ENCODE measurements at regions not wholly inside any gene's neighbourhood (a gene's known extent, or its start where the extent isn't known, plus 50 kb on each side); places are given as distances from the start of the nearest gene placed in this dataset.

DNA sequence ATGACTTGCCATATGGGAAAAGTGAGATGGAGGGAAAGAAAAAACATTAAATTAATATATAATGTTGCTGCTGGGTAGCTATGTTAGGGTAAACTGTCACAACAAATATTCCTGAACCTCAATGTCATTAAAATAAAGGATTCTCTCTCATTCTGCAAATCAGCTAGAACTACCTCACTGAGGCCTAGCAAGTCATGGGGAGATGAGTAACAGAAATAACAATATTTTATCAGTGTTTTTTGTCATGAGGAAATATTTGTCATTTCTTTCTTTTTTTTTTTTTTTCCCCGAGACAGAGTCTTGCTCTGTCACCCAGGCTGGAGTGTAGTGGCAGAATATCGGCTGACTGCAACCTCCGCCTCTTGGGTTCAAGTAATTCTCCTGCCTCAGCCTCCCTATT lies 1282.3 kb upstream of the NRXN1 start:
- DNase-seq (ENCODE audit: low read depth, low spot score): no peak
- TF ChIP-seq, protein P1, sequence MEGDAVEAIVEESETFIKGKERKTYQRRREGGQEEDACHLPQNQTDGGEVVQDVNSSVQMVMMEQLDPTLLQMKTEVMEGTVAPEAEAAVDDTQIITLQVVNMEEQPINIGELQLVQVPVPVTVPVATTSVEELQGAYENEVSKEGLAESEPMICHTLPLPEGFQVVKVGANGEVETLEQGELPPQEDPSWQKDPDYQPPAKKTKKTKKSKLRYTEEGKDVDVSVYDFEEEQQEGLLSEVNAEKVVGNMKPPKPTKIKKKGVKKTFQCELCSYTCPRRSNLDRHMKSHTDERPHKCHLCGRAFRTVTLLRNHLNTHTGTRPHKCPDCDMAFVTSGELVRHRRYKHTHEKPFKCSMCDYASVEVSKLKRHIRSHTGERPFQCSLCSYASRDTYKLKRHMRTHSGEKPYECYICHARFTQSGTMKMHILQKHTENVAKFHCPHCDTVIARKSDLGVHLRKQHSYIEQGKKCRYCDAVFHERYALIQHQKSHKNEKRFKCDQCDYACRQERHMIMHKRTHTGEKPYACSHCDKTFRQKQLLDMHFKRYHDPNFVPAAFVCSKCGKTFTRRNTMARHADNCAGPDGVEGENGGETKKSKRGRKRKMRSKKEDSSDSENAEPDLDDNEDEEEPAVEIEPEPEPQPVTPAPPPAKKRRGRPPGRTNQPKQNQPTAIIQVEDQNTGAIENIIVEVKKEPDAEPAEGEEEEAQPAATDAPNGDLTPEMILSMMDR (IDR thresholded peaks at IDR 0.05; ENCODE audit: low read depth, low read length): no peak
- in situ Hi-C loops (cut with HindIII; ENCODE audit: low sequenced_read_pairs): no loop called here
- no peak overlapping the region for H3K4me3 ChIP-seq (ENCODE audit: low read depth, low read length)

DNA sequence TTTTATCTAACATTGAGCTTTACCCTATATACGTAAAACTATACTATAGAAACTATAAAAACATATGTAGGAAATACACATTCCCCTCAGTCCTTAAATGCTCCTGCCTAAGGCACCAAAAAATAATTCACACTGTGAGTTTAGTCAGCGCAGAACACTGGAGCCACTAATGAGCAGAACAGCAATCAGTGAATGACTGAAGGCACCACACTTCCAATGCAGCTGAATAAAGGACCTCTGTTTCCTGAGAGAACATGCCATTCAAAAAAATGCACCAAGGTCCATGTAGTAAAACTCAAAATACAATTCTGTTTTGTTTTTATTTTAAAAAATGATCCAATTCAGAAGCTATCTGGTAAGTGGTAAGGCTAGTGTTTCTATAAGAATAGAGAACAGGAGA lies 1280.6 kb upstream of the NRXN1 start:
- no peak for DNase-seq (ENCODE audit: low read depth, low spot score)
- in situ Hi-C loops (cut with HindIII; ENCODE audit: low sequenced_read_pairs): no loop called here
- TF ChIP-seq, protein P1 (IDR thresholded peaks at IDR 0.05; ENCODE audit: low read depth, low read length): no peak
- no peak overlapping the region for H3K4me3 ChIP-seq (ENCODE audit: low read depth, low read length)

DNA sequence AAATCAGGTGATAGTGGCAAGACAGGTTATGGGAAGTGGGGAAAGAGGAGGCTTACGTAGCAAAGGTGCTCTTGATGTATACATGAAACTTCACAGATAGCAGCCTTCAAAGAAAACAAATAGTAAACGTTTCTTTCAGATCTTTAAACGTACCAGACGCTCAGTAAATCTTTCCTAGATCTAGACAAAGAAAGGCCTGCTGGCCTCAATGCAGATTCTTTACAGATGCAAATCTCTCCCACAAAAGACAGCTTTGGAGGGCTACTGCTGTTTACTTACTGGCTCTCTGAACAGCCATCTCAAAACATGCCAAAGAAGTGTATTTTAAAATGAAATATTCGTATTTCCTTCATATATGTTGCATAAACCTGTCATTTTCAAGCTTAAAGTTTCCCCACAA lies 1279.9 kb upstream of the NRXN1 start:
- DNase-seq (ENCODE audit: low read depth, low spot score): no peak
- H3K4me3 ChIP-seq (ENCODE audit: low read depth, low read length): no peak overlapping the region
- in situ Hi-C loops (cut with HindIII; ENCODE audit: low sequenced_read_pairs): no loop called here
- TF ChIP-seq, protein P1 (IDR thresholded peaks at IDR 0.05; ENCODE audit: low read depth, low read length): no peak

DNA sequence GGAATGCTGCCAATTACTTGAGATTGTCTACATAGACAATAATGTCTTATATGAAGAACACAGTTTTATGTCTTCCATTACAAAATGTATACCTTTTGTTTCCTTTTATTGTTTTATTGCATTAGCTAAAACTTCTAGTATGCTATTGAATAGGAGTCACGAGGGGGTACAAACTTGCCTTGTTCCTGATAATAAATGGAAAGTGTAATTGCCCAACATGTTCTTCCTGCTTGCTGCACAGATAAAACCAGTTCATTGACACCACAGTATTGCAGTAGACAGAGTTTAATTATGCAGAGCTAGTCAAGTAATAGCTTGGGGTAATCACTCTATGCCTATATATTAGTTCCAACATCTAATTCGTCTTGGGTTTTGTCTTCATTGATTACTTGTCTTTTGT lies 1276.2 kb upstream of the NRXN1 start:
- in situ Hi-C loops (cut with HindIII; ENCODE audit: low sequenced_read_pairs): no loop called here
- H3K4me3 ChIP-seq (ENCODE audit: low read depth, low read length): no peak overlapping the region
- no peak for DNase-seq (ENCODE audit: low read depth, low spot score)
- TF ChIP-seq, protein P1 (IDR thresholded peaks at IDR 0.05; ENCODE audit: low read depth, low read length): no peak

DNA sequence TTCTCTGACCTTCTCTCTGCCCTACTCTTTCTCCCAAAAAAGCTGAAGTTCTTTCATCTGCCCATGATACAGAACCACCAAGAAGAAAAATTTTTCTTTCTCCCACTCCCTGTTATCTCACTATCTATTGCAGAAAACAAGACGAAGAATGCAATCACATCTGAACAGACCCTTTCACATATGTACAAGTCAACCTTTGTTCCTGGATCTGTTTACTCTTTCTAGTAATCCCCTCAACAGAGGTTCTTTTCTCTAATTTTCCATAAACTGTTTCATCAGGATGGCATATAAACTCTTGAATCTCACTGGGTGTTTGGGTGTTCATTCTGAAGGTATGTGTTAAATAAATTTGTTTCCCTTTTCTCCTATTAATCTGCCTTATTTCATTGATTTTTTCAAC lies 1262.7 kb upstream of the NRXN1 start:
- TF ChIP-seq, protein P1 (IDR thresholded peaks at IDR 0.05; ENCODE audit: low read depth, low read length): no peak
- no peak for DNase-seq (ENCODE audit: low read depth, low spot score)
- H3K4me3 ChIP-seq (ENCODE audit: low read depth, low read length): no peak overlapping the region
- in situ Hi-C loops (cut with HindIII; ENCODE audit: low sequenced_read_pairs): no loop called here

DNA sequence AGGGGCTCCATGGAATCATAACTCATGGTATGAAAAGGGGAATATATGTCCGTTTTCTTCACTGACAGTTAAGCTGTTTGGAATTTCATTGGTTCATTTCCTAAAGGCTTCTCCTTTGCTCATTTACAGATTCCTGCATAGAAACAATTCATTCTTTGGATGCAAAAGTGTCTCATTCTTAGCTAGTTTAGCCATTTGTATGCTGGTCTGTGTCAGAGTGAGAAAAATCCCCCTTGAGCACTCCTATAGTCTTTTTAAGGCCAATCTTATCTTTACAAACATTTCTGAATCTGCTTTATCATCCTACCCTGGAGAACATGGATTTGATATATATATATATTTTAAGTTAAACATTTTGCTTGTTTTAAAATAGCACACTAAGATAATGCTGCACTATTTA lies 1260.9 kb upstream of the NRXN1 start:
- no peak for DNase-seq (ENCODE audit: low read depth, low spot score)
- H3K4me3 ChIP-seq (ENCODE audit: low read depth, low read length): no peak overlapping the region
- TF ChIP-seq, protein P1 (IDR thresholded peaks at IDR 0.05; ENCODE audit: low read depth, low read length): no peak
- in situ Hi-C loops (cut with HindIII; ENCODE audit: low sequenced_read_pairs): no loop called here

DNA sequence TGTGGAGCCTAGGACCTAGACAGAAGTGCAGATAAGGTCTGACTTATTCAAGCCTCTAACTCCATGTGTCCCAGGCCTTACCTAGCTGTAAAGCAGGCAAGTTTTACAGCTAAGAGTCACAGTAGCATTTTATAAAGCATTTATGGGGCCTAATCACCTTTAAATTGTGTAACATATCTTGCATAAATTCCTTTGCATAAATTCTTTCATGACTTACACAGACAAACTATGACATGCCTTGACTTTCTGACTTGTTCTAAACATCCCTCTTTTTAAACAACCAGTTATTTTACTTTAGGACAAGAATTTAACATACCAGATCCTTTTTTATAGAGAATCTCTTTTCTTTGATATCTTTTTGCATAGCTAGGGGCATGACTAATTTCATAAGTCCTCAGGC lies 1257.8 kb upstream of the NRXN1 start:
- H3K4me3 ChIP-seq (ENCODE audit: low read depth, low read length): no peak overlapping the region
- DNase-seq (ENCODE audit: low read depth, low spot score): no peak
- TF ChIP-seq, protein P1 (IDR thresholded peaks at IDR 0.05; ENCODE audit: low read depth, low read length): no peak
- in situ Hi-C loops (cut with HindIII; ENCODE audit: low sequenced_read_pairs): no loop called here
